Right lobe of liver (tissue), 4 donors: ENCODE measurements at regions not wholly inside any gene's neighbourhood (a gene's known extent, or its start where the extent isn't known, plus 50 kb on each side); places are given as distances from the start of the nearest gene placed in this dataset.

Source experiments
- CTCF ChIP-seq, 4 donors: fragments of 200-600 bp in 3 of 4; fragments of 450-650 bp in 1 of 4; IDR thresholded peaks; one replicate each; pipeline versions ENCODE4 v1.5.1 to v1.8.0; 2016 to 2022; ENCODE audit warnings: antibody characterized with exemption in 4 of 4, mild to moderate bottlenecking in 2 of 4
- POLR2A ChIP-seq: fragments of 450-650 bp; IDR thresholded peaks from one replicate; pipeline ENCODE4 v1.6.1; 2017; ENCODE audit warnings: antibody characterized with exemption, mild to moderate bottlenecking
- donor health status: DM: no; HTN: no; CAD: no.
- donor health status: DM: no; HTN: no; CAD: no.
- donor health status: DM: no; HTN: yes; CAD: no.

DNA sequence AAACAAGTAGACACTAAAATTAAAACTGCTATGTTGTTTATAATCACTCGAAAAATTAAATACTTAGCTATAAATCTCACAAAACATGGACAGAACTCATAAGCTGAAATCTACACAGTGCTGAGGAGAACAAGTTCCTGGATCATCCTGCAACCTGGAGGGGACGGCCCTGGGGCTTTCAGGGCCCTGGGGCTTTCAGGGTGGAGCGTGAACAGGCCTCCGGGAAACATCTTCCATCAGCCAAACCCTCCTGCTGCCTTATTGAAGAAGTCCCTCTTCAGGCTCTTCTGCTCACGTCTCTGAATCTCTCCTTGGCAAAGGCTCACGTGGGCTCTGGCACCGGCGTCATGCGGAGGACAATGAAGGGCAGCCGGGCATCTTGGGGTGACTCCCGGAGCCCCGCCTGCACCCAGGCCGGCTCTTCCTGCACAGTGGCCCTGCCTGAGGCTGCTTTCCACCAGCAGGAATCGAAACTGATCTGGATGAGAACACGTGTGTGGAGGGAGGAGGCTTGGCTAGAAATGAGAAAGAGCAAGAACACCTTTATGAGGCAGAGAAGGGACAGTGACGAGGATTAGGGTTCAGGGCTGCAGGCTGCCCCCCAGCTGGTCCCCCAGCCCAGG, 127.3 kb downstream of the CDRT15L2 start:
- TF ChIP-seq POLR2A (no peak), CTCF (IDR thresholded peaks at IDR 0.05) (no peak)
